Esophagus squamous epithelium (tissue), 5 donors: ENCODE measurements at regions not wholly inside any gene's neighbourhood (a gene's known extent, or its start where the extent isn't known, plus 50 kb on each side); places are given as distances from the start of the nearest gene placed in this dataset.
"Not testable (repeated sequence)": the region's sequence is repeated elsewhere in the genome, so short reads cannot be mapped to it uniquely, and the experiment has no call there.

Experiments
- DNase-seq: peaks from one replicate; lab custom pipeline; 2025; lab: John Stamatoyannopoulos, UW
- H3K27ac ChIP-seq, 4 donors: fragments of 200-600 bp; sonication (generic); one replicate each; pipeline ENCODE4 v1.5.1; 2016 to 2019; ENCODE audit warnings: mild to moderate bottlenecking in 1 of 4
- H3K27me3 ChIP-seq, 4 donors: fragments of 200-600 bp; sonication (generic); 1 replicate in 3 of 4; 2 replicates in 1 of 4; pipeline versions ENCODE4 v1.5.1 to v1.6.0; 2017 to 2021; ENCODE audit warnings: antibody characterized with exemption in 1 of 4
- H3K36me3 ChIP-seq, 3 donors: fragments of 200-600 bp; sonication (generic); one replicate each; pipeline ENCODE4 v1.5.1; 2016 to 2019
- H3K4me1 ChIP-seq, 3 donors: fragments of 200-600 bp; sonication (generic); one replicate each; pipeline ENCODE4 v1.5.1; 2017 to 2019
- H3K4me3 ChIP-seq, 4 donors: fragments of 200-600 bp; sonication (generic); 1 replicate in 3 of 4; 2 replicates in 1 of 4; pipeline ENCODE4 v1.5.1; 2016 to 2019; ENCODE audit warnings: mild to moderate bottlenecking in 2 of 4, moderate library complexity in 1 of 4
- H3K9me3 ChIP-seq, 3 donors: fragments of 200-600 bp; sonication (generic); one replicate each; pipeline ENCODE4 v1.5.1; 2016 to 2019
- POLR2A ChIP-seq, 4 donors: fragments of 450-650 bp; IDR thresholded peaks; one replicate each; pipeline ENCODE4 v1.6.1; 2017; ENCODE audit warnings: antibody characterized with exemption in 4 of 4, mild to moderate bottlenecking in 4 of 4, moderate library complexity in 3 of 4
- WGBS, 2 donors: methylation state at CpG; one replicate each; pipeline ENCODE4 v1.1.5; 2018; 5-methylcytosine and 5-hydroxymethylcytosine counted together
- intact Hi-C: fragments of 100-400 bp; cut with DNase I; formaldehyde crosslinking; loops from one replicate; pipeline ENCODE4 v1.15.0; 2022
- TF ChIP-seq, protein P1 (sequence below), 6 experiments: fragments of 450-650 bp in 4 of 6; fragments of 200-600 bp in 2 of 6; sonication (generic) in 2 of 6; IDR thresholded peaks; one replicate each; pipeline ENCODE4 v1.5.1; 2016 to 2019; ENCODE audit warnings: antibody characterized with exemption in 6 of 6, mild to moderate bottlenecking in 4 of 6, moderate library complexity in 4 of 6
- donor health status: DM: yes; HTN: yes; CAD: no.

DNA sequence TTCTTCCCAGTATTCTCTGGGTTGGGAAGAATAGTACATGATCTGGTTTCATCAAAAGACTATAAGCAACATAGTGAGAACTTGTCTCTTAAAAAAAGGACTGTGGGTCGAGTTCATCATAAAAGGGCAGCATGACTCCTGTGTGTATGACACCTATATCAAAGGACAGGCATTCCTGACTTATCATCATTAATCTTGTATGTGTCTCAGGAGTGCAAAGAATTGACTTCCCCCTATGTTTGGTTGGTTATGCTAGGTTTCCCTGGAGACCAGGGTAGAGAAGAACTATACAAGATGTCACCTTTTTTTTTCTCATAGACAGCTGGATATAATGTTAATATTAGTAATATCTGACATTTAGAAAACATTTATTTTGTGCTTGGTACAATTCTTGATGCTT, 173.1 kb upstream of the ANKRD55 start:
- Histone ChIP-seq H3K4me1 (peaks cover 7 to 23% (median 9%) of the 10 kb centered on the region in 3 donors), H3K27me3 (no peaks in the 10 kb centered on the region), H3K9me3 (no peaks in the 10 kb centered on the region), H3K4me3 (no peak overlapping the region), H3K27ac (no peak overlapping the region), H3K36me3 (no peaks in the 10 kb centered on the region)
- no peak for DNase-seq
- intact Hi-C loops = no loop called here
- WGBS, 2 donors = 78 to 94% methylated on average over 1 of the region's 1 CpG
- TF ChIP-seq, protein P1, sequence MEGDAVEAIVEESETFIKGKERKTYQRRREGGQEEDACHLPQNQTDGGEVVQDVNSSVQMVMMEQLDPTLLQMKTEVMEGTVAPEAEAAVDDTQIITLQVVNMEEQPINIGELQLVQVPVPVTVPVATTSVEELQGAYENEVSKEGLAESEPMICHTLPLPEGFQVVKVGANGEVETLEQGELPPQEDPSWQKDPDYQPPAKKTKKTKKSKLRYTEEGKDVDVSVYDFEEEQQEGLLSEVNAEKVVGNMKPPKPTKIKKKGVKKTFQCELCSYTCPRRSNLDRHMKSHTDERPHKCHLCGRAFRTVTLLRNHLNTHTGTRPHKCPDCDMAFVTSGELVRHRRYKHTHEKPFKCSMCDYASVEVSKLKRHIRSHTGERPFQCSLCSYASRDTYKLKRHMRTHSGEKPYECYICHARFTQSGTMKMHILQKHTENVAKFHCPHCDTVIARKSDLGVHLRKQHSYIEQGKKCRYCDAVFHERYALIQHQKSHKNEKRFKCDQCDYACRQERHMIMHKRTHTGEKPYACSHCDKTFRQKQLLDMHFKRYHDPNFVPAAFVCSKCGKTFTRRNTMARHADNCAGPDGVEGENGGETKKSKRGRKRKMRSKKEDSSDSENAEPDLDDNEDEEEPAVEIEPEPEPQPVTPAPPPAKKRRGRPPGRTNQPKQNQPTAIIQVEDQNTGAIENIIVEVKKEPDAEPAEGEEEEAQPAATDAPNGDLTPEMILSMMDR (IDR thresholded peaks at IDR 0.05) = no peak
- no peak for TF ChIP-seq POLR2A (IDR thresholded peaks at IDR 0.05)

DNA sequence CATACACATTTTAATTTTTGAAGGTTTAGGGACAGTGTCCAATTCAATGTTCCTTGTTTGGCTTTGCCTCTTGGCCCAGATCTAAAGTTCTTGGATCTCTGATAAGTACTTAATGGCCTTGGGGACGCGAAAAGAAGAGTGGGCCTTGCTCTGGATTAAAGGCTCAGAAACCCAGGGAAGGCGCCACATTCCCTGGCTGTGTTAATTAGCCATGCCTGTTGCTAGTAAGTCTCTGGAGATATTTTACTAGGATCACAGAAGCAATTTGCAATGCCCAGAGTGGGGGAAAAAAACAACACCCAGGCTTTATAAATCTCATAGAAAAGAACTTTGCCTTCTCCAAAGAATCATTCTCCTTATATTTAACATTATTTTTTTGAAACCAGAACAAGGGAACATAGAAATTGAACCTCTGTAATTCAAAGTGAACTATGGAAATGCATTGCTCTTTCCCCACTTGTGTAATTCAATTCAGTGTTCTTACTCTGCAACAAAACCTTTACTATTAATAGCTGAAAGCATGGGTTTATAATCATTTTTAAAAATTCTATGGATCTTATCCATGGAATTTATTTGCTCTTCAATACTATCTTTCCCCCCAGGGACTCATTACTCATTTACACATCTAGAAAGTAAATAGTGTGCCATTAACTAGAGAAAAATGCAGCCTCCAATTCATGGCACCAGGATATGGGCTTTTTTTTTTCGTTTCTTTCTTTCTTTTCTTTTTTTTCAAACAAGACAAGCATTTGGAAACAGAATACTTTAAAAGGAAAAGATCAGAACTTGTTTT, 172.2 kb upstream of the ANKRD55 start:
- Histone ChIP-seq H3K27ac (no peak overlapping the region), H3K4me1 (peaks cover 0 to 15% (median 5%) of the 10 kb centered on the region in 3 donors), H3K36me3 (no peaks in the 10 kb centered on the region), H3K27me3 (no peaks in the 10 kb centered on the region), H3K4me3 (no peak overlapping the region), H3K9me3 (no peaks in the 10 kb centered on the region)
- intact Hi-C loops = no loop called here
- WGBS, 2 donors = 57 to 72% methylated on average over 3 to 4 of the region's 4 CpGs
- TF ChIP-seq, protein P1 (IDR thresholded peaks at IDR 0.05) = no peak
- no peak for TF ChIP-seq POLR2A (IDR thresholded peaks at IDR 0.05)
- DNase-seq = no peak

DNA sequence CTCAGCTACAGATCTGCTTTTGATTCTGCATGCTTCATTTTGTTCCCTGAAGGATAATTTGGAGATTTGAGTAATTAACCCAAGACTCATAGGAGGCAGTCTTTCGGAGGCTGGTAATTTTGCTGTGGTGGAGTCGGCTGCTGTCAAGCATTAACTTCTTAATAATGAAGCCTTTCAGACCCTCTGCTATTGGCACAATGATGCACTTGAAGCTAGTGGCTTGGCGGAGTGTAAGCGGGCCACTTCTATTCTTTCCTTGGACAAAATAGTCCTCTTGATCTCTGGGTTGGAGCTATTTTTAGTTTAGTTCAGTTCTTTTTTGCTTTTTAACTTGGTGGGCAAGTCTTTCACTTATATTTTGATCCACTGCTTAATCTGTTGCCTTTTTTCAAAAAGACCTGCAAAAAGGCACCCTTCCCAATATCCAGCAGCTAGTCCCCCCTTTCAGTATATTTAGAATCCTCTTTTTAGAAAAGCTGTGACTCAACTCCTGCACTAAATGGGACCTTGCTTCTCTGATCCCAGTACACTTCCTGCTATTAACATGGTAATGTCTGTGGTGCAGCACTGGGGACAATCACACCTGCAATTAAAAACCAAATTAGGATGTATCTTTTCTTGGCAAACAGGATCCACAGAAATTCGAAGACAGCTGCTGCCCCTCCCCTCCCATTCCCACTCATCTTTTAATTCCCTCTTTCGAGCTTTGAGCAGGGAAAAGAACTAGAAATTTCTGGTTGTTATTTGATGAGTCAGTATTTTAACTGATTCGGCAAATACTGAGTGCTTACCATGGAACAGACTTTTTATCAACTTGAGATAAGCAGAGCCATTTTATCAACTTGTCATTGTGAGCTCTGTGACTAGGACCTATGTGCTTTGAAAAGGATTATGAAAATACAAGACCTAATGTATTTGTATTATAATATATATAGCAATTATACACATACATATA, 169.4 kb upstream of the ANKRD55 start:
- WGBS, 2 donors = 61 to 73% methylated on average over 7 of the region's 7 CpGs
- DNase-seq = no peak
- Histone ChIP-seq H3K4me3 (no peak overlapping the region), H3K27me3 (no peaks in the 10 kb centered on the region), H3K9me3 (no peaks in the 10 kb centered on the region), H3K36me3 (no peaks in the 10 kb centered on the region), H3K27ac (no peak overlapping the region), H3K4me1 (no peaks in the 10 kb centered on the region)
- no peak for TF ChIP-seq POLR2A (IDR thresholded peaks at IDR 0.05)
- TF ChIP-seq, protein P1 (IDR thresholded peaks at IDR 0.05) = no peak
- intact Hi-C loops = no loop called here

DNA sequence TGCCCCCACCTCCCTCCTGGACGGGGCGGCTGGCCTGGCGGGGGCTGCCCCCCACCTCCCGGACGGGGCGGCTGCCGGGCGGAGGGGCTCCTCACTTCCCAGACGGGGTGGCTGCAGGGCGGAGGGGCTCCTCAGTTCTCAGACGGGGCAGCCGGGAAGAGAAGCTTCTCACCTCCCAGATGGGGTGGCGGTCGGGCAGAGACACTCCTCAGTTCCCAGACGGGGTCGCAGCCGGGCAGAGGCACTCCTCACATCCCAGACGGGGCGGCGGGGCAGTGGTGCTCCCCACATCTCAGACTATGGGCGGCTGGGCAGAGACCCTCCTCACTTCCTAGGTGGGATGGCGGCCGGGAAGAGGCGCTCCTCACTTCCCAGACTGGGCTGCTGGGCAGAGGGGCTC, 164.7 kb upstream of the ANKRD55 start:
- intact Hi-C loops, H3K27me3 ChIP-seq, H3K27ac ChIP-seq, H3K4me1 ChIP-seq, H3K4me3 ChIP-seq, DNase-seq, H3K36me3 ChIP-seq: not testable (repeated sequence)
- H3K9me3 ChIP-seq = peaks cover 0 to 21% (median 0%) of the 10 kb centered on the region in 3 donors
- WGBS, 2 donors = no CpG with 5 or more reads among the region's 24 CpGs

DNA sequence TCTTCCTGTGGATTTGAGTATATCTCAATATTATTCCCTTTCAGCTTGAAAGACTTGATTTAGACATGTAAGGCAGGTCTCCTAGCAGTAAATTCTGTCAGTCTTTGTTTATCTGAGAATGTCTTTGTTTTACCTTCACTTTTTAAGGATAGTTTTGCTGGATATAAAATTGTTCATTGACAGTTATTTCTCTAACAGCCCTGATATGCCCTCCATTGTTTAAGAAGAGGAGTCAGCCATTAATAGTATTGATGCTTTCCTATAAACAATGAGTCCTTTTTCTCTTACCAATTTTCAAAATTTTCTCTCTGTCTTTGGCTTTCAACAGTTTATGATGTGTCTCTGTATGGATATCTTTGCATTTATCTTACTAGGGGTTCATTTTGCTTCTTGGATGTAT, 163.5 kb upstream of the ANKRD55 start:
- H3K36me3 ChIP-seq = no peaks in the 10 kb centered on the region
- H3K9me3 ChIP-seq = peaks cover 0 to 21% (median 0%) of the 10 kb centered on the region in 3 donors
- H3K27ac ChIP-seq = no peak overlapping the region
- intact Hi-C loops = no loop called here
- TF ChIP-seq, protein P1 (IDR thresholded peaks at IDR 0.05) = no peak
- TF ChIP-seq POLR2A (IDR thresholded peaks at IDR 0.05) = no peak
- DNase-seq = no peak
- H3K27me3 ChIP-seq = no peaks in the 10 kb centered on the region
- no peak overlapping the region for H3K4me3 ChIP-seq
- H3K4me1 ChIP-seq = no peaks in the 10 kb centered on the region
